Stimulated activated memory B cell treated with anti-CD40 and anti-IgM and Interleukin-4, amounts not matched to agents 10 μg/mL and 1 μg/mL and 100 μg/mL, for 72 hours (primary cell): ENCODE measurements at regions not wholly inside any gene's neighbourhood (a gene's known extent, or its start where the extent isn't known, plus 50 kb on each side); places are given as distances from the start of the nearest gene placed in this dataset.
"Not testable (repeated sequence)": the region's sequence is repeated elsewhere in the genome, so short reads cannot be mapped to it uniquely, and the experiment has no call there.

ENCODE experiments used
- ATAC-seq: fragments of 150-1000 bp; cut with Tn5 transposase; 2 replicates; pipeline ENCODE4 v1.10.0; 2021
- H3K27ac Mint-ChIP-seq: one replicate; pipeline ENCODE4 v1.8.0; 2022; ENCODE audit warnings: mild to moderate bottlenecking, mixed read lengths
- H3K27me3 Mint-ChIP-seq: one replicate; pipeline ENCODE4 v1.8.0; 2022; ENCODE audit warnings: mixed read lengths
- H3K36me3 Mint-ChIP-seq: one replicate; pipeline ENCODE4 v1.8.0; 2022; ENCODE audit warnings: mixed read lengths
- H3K4me1 Mint-ChIP-seq: one replicate; pipeline ENCODE4 v1.8.0; 2022; ENCODE audit warnings: mixed read lengths
- H3K4me3 Mint-ChIP-seq: one replicate; pipeline ENCODE4 v1.8.0; 2022; ENCODE audit warnings: mild to moderate bottlenecking, moderate library complexity, mixed read lengths
- H3K9me3 Mint-ChIP-seq: one replicate; pipeline ENCODE4 v1.8.0; 2022; ENCODE audit warnings: mixed read lengths

DNA sequence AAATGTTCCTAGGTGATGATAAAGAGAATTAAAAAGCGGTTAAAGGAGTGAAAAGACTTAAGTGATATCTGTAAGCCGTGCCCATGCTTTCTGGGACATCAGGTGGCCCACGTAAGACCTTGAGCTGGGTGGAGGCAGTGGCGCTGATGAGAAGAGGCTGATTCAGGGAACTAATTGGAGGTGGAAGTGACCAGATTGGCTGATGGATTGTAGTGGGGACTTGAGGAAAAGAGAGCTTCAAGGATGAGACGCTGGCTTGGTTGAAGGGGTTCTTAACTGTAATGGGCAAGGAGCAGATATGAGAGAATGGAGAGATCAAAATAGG lies 69.1 kb upstream of the EP300 start:
- H3K27ac Mint-ChIP-seq: no peak overlapping the region
- H3K4me1 Mint-ChIP-seq: peaks cover 10% of the 10 kb centered on the region
- no peaks in the 10 kb centered on the region for H3K36me3 Mint-ChIP-seq
- no peak for ATAC-seq
- H3K27me3 Mint-ChIP-seq: no peaks in the 10 kb centered on the region
- H3K4me3 Mint-ChIP-seq: no peak overlapping the region
- no peaks in the 10 kb centered on the region for H3K9me3 Mint-ChIP-seq

DNA sequence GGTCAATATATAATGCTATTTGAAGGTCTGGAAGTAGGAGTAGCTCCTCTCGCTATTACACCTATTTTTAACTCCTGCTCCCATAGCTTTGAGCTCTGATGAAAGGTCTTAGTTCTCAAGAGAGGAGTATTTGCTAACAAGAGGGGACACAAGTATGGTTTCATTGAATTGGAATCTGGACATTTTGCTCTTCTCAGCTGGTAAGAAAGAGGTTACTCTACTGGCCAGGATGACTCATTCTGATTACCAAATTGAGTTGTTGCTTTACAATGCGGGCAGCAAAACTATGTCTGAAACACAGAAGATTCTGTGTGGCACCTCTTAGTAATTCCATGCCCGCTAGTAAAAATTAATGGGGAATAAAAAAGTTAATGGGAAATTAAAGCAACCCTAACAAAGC lies 63.6 kb upstream of the EP300 start:
- H3K27me3 Mint-ChIP-seq: no peaks in the 10 kb centered on the region
- no peak for ATAC-seq

GRCh38 chr22:41030891-41031290 lies 61.5 kb upstream of the EP300 start:
- Mint-ChIP-seq H3K4me3 (no peak overlapping the region), H3K36me3 (no peaks in the 10 kb centered on the region), H3K27me3 (no peaks in the 10 kb centered on the region), H3K4me1 (peaks cover 8% of the 10 kb centered on the region), H3K27ac (no peak overlapping the region), H3K9me3 (no peaks in the 10 kb centered on the region)
- ATAC-seq: no peak

More for the DNA sequence above, 63.6 kb upstream of the EP300 start:
- H3K27ac Mint-ChIP-seq: peak overlapping the region; percentile 60
- H3K9me3 Mint-ChIP-seq: no peaks in the 10 kb centered on the region
- no peaks in the 10 kb centered on the region for H3K36me3 Mint-ChIP-seq
- H3K4me3 Mint-ChIP-seq: no peak overlapping the region
- peaks cover 8% of the 10 kb centered on the region for H3K4me1 Mint-ChIP-seq

DNA sequence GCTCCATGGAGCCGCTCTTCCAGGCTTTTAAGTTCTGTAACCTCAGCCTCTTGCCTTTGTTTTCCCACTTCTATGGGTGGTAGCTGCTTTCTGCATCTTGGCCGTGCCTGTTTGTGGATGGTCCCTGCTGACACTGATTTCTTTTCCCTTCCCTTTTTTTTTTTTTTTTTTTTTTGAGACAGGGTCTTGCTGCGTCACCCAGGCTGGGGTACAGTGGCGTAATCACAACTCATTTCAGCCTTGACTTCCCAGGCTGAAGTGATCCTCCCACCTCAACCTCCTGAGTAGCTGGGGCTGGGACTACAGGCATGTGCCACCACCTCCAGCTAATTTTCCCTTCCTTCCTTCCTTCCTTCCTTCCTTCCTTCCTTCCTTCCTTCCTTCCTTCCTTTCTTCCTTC lies 57.7 kb upstream of the EP300 start:
- ATAC-seq: no peak
- Mint-ChIP-seq H3K4me1 (no peaks in the 10 kb centered on the region), H3K27ac (no peak overlapping the region), H3K27me3 (no peaks in the 10 kb centered on the region), H3K4me3 (no peak overlapping the region), H3K36me3 (no peaks in the 10 kb centered on the region), H3K9me3 (no peaks in the 10 kb centered on the region)

DNA sequence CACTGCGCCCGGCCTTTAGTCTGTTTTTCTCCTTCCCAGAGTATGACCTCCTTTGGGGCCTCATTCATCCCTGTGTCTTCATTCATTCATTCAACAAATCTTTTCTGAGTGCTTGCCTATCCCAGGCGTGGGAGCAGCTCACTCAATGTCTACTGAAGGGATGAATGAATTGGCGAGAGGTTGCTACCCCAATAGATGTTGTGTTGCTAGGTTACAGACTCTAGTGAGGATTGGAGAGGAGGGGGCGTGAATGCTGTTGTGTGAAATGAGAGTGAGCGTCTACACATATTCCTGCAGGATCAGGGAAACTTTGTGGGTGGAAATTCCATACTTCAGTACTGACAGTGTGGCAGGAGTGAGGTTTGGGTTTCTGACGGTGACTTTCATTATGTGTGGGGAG lies 55.5 kb upstream of the EP300 start:
- H3K27me3 Mint-ChIP-seq: no peaks in the 10 kb centered on the region
- ATAC-seq: no peak
- no peaks in the 10 kb centered on the region for H3K4me1 Mint-ChIP-seq
- no peak overlapping the region for H3K4me3 Mint-ChIP-seq
- H3K27ac Mint-ChIP-seq: no peak overlapping the region
- H3K36me3 Mint-ChIP-seq: no peaks in the 10 kb centered on the region
- no peaks in the 10 kb centered on the region for H3K9me3 Mint-ChIP-seq

DNA sequence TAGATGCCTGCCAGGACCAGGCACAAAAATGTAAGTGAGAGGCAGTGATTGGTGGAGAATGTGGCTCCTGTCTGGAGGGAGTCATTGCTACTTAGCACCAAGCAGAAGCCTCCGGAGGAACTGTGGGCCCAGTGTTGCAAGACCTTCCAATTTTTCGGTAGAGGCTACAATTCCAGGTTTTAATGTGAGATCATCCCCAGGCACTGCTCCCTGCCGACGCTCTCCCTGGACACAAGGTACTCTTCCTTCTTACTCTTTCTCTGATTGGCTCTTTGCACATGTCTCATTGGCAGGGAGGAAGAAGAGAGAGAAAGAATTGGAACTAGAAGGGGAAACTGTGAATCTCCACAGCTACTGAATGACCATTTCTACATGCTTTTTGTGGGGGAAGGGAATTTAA lies 53.7 kb upstream of the EP300 start:
- no peak overlapping the region for H3K27ac Mint-ChIP-seq
- H3K4me1 Mint-ChIP-seq: no peaks in the 10 kb centered on the region
- H3K27me3 Mint-ChIP-seq: no peaks in the 10 kb centered on the region
- H3K4me3 Mint-ChIP-seq: no peak overlapping the region
- H3K36me3 Mint-ChIP-seq: no peaks in the 10 kb centered on the region
- no peaks in the 10 kb centered on the region for H3K9me3 Mint-ChIP-seq
- no peak for ATAC-seq

GRCh38 chr22:41039641-41040040 lies 52.8 kb upstream of the EP300 start:
- H3K4me1 Mint-ChIP-seq, H3K4me3 Mint-ChIP-seq, H3K9me3 Mint-ChIP-seq, ATAC-seq, H3K27ac Mint-ChIP-seq, H3K36me3 Mint-ChIP-seq, H3K27me3 Mint-ChIP-seq: not testable (repeated sequence)

DNA sequence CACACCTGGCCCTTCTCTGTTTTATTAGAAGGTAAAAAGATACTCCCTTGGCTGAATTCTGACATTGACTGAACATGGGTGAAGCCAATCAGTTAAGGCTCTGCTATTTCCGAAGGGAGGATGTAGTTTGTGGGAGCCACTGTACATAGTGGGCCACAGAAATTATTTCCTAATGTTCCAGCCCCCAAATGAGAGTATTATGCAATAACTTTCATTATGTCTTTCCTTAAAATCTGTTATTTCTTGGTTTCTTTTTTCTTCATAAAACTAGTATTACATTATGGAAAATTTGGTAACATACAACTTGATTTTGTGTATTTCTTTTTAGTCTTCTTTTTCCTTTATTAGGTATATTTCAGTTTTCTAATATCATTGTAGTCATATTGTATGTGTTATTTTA lies 51.9 kb upstream of the EP300 start:
- ATAC-seq: no peak

DNA sequence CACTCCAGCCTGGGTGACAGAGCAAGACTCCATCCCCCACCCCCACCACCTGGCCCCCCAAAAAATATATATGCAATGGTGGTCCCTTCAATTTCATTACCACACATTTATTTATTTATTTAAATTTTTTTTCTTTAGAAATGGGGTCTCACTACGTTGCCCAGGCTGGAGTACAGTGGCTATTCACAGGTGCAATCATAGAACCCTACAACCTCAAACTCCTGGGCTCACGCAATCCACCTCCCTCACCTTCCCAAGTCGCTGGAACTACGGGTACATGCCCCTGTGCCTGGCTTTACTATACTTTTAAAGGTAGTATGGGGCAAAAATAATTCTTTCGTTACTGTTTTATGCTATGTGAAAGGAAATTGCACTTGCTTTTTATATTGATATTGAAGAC lies 50.9 kb upstream of the EP300 start:
- no peak for ATAC-seq
- H3K27me3 Mint-ChIP-seq: no peaks in the 10 kb centered on the region
- no peaks in the 10 kb centered on the region for H3K4me1 Mint-ChIP-seq

More for the DNA sequence above, 51.9 kb upstream of the EP300 start:
- Mint-ChIP-seq H3K27me3 (no peaks in the 10 kb centered on the region), H3K36me3 (no peaks in the 10 kb centered on the region), H3K9me3 (no peaks in the 10 kb centered on the region), H3K4me1 (no peaks in the 10 kb centered on the region), H3K27ac (no peak overlapping the region), H3K4me3 (no peak overlapping the region)

More for the DNA sequence above, 50.9 kb upstream of the EP300 start:
- Mint-ChIP-seq H3K27ac (no peak overlapping the region), H3K36me3 (no peaks in the 10 kb centered on the region), H3K9me3 (no peaks in the 10 kb centered on the region), H3K4me3 (no peak overlapping the region)
